Fibroblast of the aortic adventitia (primary cell): ENCODE measurements at regions not wholly inside any gene's neighbourhood (a gene's known extent, or its start where the extent isn't known, plus 50 kb on each side); places are given as distances from the start of the nearest gene placed in this dataset.

Experiments used
- DNase-seq: peaks from one replicate; pipeline ENCODE4 v3.0.0-alpha.2; 2010; ENCODE audit warnings: low read depth
- H3K4me3 ChIP-seq: 2 replicates; pipeline ENCODE4 v1.5.1; 2011; ENCODE audit warnings: low read depth, mild to moderate bottlenecking, control low read depth, low read length, moderate library complexity
- CTCF ChIP-seq: IDR thresholded peaks from 2 replicates; pipeline ENCODE4 v1.5.1; 2011; ENCODE audit warnings: mild to moderate bottlenecking, low read length, control low read depth, inconsistent platforms; ENCODE audit not compliant: insufficient read depth

GRCh38 chr3:14330508-14330907 is 71.9 kb upstream of the SLC6A6 start:
- TF ChIP-seq CTCF: no peak
- no peak for DNase-seq
- H3K4me3 ChIP-seq: no peak overlapping the region

- no peak for TF ChIP-seq CTCF
- no peak overlapping the region for H3K4me3 ChIP-seq
- DNase-seq: no peak
Measured at GRCh38 chr3:14331251-14331650, 71.2 kb upstream of the SLC6A6 start.

GRCh38 chr3:14332392-14332791 is 70.0 kb upstream of the SLC6A6 start:
- no peak for TF ChIP-seq CTCF
- H3K4me3 ChIP-seq: no peak overlapping the region
- DNase-seq: no peak

GRCh38 chr3:14333215-14333614 is 69.2 kb upstream of the SLC6A6 start:
- DNase-seq: no peak
- TF ChIP-seq CTCF: no peak
- no peak overlapping the region for H3K4me3 ChIP-seq

GRCh38 chr3:14333621-14334020 is 68.8 kb upstream of the SLC6A6 start:
- no peak overlapping the region for H3K4me3 ChIP-seq
- no peak for TF ChIP-seq CTCF

GRCh38 chr3:14334136-14334535 is 68.3 kb upstream of the SLC6A6 start:
- no peak for DNase-seq
- no peak overlapping the region for H3K4me3 ChIP-seq
- no peak for TF ChIP-seq CTCF

More at GRCh38 chr3:14333621-14334020, 68.8 kb upstream of the SLC6A6 start:
- no peak for DNase-seq

GRCh38 chr3:14334936-14335335 is 67.5 kb upstream of the SLC6A6 start:
- DNase-seq: no peak
- no peak for TF ChIP-seq CTCF
- no peak overlapping the region for H3K4me3 ChIP-seq
